ENCODE measurements at regions not wholly inside any gene's neighbourhood (a gene's known extent, or its start where the extent isn't known, plus 50 kb on each side); places are given as distances from the start of the nearest gene placed in this dataset.

GRCh38 chr20:55251170-55251569, 754.1 kb downstream of the CBLN4 start:
- TF ChIP-seq, protein P1, sequence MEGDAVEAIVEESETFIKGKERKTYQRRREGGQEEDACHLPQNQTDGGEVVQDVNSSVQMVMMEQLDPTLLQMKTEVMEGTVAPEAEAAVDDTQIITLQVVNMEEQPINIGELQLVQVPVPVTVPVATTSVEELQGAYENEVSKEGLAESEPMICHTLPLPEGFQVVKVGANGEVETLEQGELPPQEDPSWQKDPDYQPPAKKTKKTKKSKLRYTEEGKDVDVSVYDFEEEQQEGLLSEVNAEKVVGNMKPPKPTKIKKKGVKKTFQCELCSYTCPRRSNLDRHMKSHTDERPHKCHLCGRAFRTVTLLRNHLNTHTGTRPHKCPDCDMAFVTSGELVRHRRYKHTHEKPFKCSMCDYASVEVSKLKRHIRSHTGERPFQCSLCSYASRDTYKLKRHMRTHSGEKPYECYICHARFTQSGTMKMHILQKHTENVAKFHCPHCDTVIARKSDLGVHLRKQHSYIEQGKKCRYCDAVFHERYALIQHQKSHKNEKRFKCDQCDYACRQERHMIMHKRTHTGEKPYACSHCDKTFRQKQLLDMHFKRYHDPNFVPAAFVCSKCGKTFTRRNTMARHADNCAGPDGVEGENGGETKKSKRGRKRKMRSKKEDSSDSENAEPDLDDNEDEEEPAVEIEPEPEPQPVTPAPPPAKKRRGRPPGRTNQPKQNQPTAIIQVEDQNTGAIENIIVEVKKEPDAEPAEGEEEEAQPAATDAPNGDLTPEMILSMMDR (IDR thresholded peaks at IDR 0.05; ENCODE audit: partially characterized antibody, unreplicated experiment) = no peak
- no peak for DNase-seq
- Mint-ChIP-seq H3K27ac (ENCODE audit: unreplicated experiment) (no peak overlapping the region), H3K4me3 (ENCODE audit: unreplicated experiment) (no peak overlapping the region), H3K27me3 (ENCODE audit: unreplicated experiment) (no peaks in the 10 kb centered on the region), H3K9me3 (ENCODE audit: unreplicated experiment) (peaks cover 2% of the 10 kb centered on the region), H3K36me3 (ENCODE audit: unreplicated experiment) (no peaks in the 10 kb centered on the region), H3K4me1 (ENCODE audit: low read depth, unreplicated experiment) (no peaks in the 10 kb centered on the region)

- peaks cover 6% of the 10 kb centered on the region for H3K4me1 Mint-ChIP-seq (ENCODE audit: low read depth, unreplicated experiment)
- H3K4me3 Mint-ChIP-seq (ENCODE audit: unreplicated experiment) = no peak overlapping the region
- H3K9me3 Mint-ChIP-seq (ENCODE audit: unreplicated experiment) = peaks cover 3% of the 10 kb centered on the region
- TF ChIP-seq, protein P1 (IDR thresholded peaks at IDR 0.05; ENCODE audit: partially characterized antibody, unreplicated experiment) = no peak
- H3K27me3 Mint-ChIP-seq (ENCODE audit: unreplicated experiment) = peaks cover 3% of the 10 kb centered on the region
- no peak for DNase-seq
- H3K27ac Mint-ChIP-seq (ENCODE audit: unreplicated experiment) = no peak overlapping the region
- H3K36me3 Mint-ChIP-seq (ENCODE audit: unreplicated experiment) = peaks cover 7% of the 10 kb centered on the region
Measured at GRCh38 chr20:55242853-55243252, 762.5 kb downstream of the CBLN4 start.

DNA sequence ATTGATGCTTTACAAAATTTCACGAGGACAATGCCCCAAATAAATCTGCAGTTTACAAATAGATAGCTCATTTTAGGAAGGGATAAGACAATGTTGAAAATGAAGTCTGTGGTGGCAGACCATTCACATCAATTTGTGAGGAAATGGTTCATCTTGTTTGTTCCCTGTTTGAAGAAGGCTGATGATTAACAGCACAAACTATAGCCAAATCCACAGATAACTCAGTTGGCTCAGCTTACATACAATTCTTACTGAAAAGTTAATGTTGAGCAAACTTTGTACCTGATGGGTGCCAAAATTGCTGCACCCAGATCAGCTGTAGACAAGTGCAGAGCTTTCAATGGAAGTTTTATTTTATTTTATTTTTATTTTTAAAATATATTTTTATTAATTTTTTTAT, 763.9 kb downstream of the DOK5 start:
- peaks cover 3% of the 10 kb centered on the region for H3K27me3 Mint-ChIP-seq (ENCODE audit: unreplicated experiment)
- DNase-seq = no peak
- H3K9me3 Mint-ChIP-seq (ENCODE audit: unreplicated experiment) = peaks cover 1% of the 10 kb centered on the region
- H3K27ac Mint-ChIP-seq (ENCODE audit: unreplicated experiment) = no peak overlapping the region
- no peak overlapping the region for H3K4me3 Mint-ChIP-seq (ENCODE audit: unreplicated experiment)
- peaks cover 6% of the 10 kb centered on the region for H3K4me1 Mint-ChIP-seq (ENCODE audit: low read depth, unreplicated experiment)
- TF ChIP-seq, protein P1 (IDR thresholded peaks at IDR 0.05; ENCODE audit: partially characterized antibody, unreplicated experiment) = no peak
- H3K36me3 Mint-ChIP-seq (ENCODE audit: unreplicated experiment) = peaks cover 7% of the 10 kb centered on the region

GRCh38 chr20:55232647-55233046, 757.3 kb downstream of the DOK5 start:
- DNase-seq = no peak
- no peak overlapping the region for H3K27ac Mint-ChIP-seq (ENCODE audit: unreplicated experiment)
- TF ChIP-seq, protein P1 (IDR thresholded peaks at IDR 0.05; ENCODE audit: partially characterized antibody, unreplicated experiment) = no peak
- no peaks in the 10 kb centered on the region for H3K36me3 Mint-ChIP-seq (ENCODE audit: unreplicated experiment)
- H3K9me3 Mint-ChIP-seq (ENCODE audit: unreplicated experiment) = no peaks in the 10 kb centered on the region
- no peak overlapping the region for H3K4me3 Mint-ChIP-seq (ENCODE audit: unreplicated experiment)
- H3K4me1 Mint-ChIP-seq (ENCODE audit: low read depth, unreplicated experiment) = no peaks in the 10 kb centered on the region
- no peaks in the 10 kb centered on the region for H3K27me3 Mint-ChIP-seq (ENCODE audit: unreplicated experiment)

DNA sequence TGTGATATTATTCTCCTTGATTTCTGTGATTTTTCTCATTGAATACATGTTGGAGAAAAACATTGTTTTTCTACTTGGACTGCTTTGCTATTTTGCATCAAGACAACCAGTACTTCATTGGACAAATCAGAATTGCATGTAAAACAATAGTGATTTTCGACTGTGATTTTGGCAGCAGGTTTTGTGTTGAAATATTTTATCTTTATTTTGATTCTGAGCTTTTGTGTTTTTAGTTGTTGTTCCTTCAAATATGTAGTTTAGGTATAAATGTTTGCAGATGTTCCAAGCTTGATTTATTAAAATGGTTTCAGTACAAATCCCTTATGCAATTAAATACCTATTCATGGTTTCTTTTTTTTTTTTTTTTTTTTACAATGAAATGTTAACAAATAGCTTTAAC, 754.1 kb downstream of the DOK5 start:
- Mint-ChIP-seq H3K36me3 (ENCODE audit: unreplicated experiment) (no peaks in the 10 kb centered on the region), H3K27me3 (ENCODE audit: unreplicated experiment) (peaks cover 3% of the 10 kb centered on the region), H3K9me3 (ENCODE audit: unreplicated experiment) (peaks cover 6% of the 10 kb centered on the region), H3K4me3 (ENCODE audit: unreplicated experiment) (no peak overlapping the region), H3K4me1 (ENCODE audit: low read depth, unreplicated experiment) (no peaks in the 10 kb centered on the region), H3K27ac (ENCODE audit: unreplicated experiment) (no peak overlapping the region)
- TF ChIP-seq, protein P1 (IDR thresholded peaks at IDR 0.05; ENCODE audit: partially characterized antibody, unreplicated experiment) = no peak
- no peak for DNase-seq

Data from glutamatergic neuron (in vitro differentiated cells).